GM23338 (cell line): ENCODE measurements at regions not wholly inside any gene's neighbourhood (a gene's known extent, or its start where the extent isn't known, plus 50 kb on each side); places are given as distances from the start of the nearest gene placed in this dataset.

Experiments
- ATAC-seq: fragments of 200-7000 bp; cut with Tn5 transposase; 3 replicates; pipeline ENCODE4 v1.9.1; 2020
- DNase-seq: peaks from one replicate; pipeline ENCODE4 v3.0.0-alpha.2; 2015; ENCODE audit warnings: low spot score
- H2AFZ ChIP-seq: fragments of 200-600 bp; sonication (generic); 2 replicates; pipeline ENCODE4 v1.8.0; 2016; ENCODE audit warnings: antibody characterized with exemption, mild to moderate bottlenecking, moderate library complexity
- H3F3A ChIP-seq: fragments of 200-600 bp; sonication (generic); replicated peaks from 2 replicates; pipeline ENCODE4 v1.8.0; 2017; ENCODE audit warnings: antibody characterized with exemption, mixed run types, low read depth
- H3K27ac ChIP-seq: fragments of 200-600 bp; sonication (generic); 2 replicates; pipeline ENCODE4 v1.6.1; 2016; ENCODE audit warnings: low read depth
- H3K27me3 ChIP-seq: fragments of 200-600 bp; sonication (generic); 2 replicates; pipeline ENCODE4 v1.8.0; 2016; ENCODE audit warnings: mild to moderate bottlenecking, mixed run types, moderate library complexity; ENCODE audit not compliant: insufficient read depth
- H3K36me3 ChIP-seq: fragments of 200-600 bp; sonication (generic); 2 replicates; pipeline ENCODE4 v1.8.0; 2016; ENCODE audit warnings: mild to moderate bottlenecking; ENCODE audit not compliant: insufficient read depth
- H3K4me1 ChIP-seq: fragments of 200-600 bp; sonication (generic); 2 replicates; pipeline ENCODE4 v1.8.0; 2016; ENCODE audit warnings: mild to moderate bottlenecking, moderate library complexity; ENCODE audit not compliant: insufficient read depth
- H3K4me2 ChIP-seq: fragments of 200-600 bp; sonication (generic); 2 replicates; pipeline ENCODE4 v1.7.1; 2017; ENCODE audit warnings: mixed run types
- H3K4me3 ChIP-seq: fragments of 200-600 bp; sonication (generic); 2 replicates; pipeline ENCODE4 v1.6.1; 2016; ENCODE audit warnings: mixed run types
- H3K79me2 ChIP-seq: fragments of 200-600 bp; sonication (generic); replicated peaks from 2 replicates; pipeline ENCODE4 v1.8.0; 2017; ENCODE audit warnings: mild to moderate bottlenecking; ENCODE audit not compliant: insufficient read depth
- H3K9me2 ChIP-seq: fragments of 200-600 bp; sonication (generic); 2 replicates; pipeline ENCODE4 v1.8.0; 2017; ENCODE audit not compliant: insufficient read depth
- H4K20me1 ChIP-seq: fragments of 200-600 bp; sonication (generic); replicated peaks from 2 replicates; pipeline ENCODE4 v1.8.0; 2017; ENCODE audit warnings: mild to moderate bottlenecking; ENCODE audit not compliant: insufficient read depth
- H3K27ac Mint-ChIP-seq: 2 replicates; pipeline ENCODE4 v1.8.0; 2020; ENCODE audit warnings: inconsistent platforms, mild to moderate bottlenecking, moderate library complexity, mixed read lengths
- H3K27me3 Mint-ChIP-seq: 3 replicates; pipeline ENCODE4 v1.8.0; 2022; ENCODE audit warnings: low read depth, mild to moderate bottlenecking, moderate library complexity, mixed read lengths, inconsistent platforms; ENCODE audit not compliant: insufficient read depth, poor library complexity
- H3K36me3 Mint-ChIP-seq: 3 replicates; pipeline ENCODE4 v1.8.0; 2021; ENCODE audit warnings: low read depth, mild to moderate bottlenecking, inconsistent platforms, moderate library complexity, mixed read lengths
- H3K4me1 Mint-ChIP-seq: 3 replicates; pipeline ENCODE4 v1.8.0; 2020; ENCODE audit warnings: mild to moderate bottlenecking, inconsistent platforms, mixed read lengths
- H3K4me3 Mint-ChIP-seq: 3 replicates; pipeline ENCODE4 v1.8.0; 2021; ENCODE audit warnings: moderate library complexity, mild to moderate bottlenecking, inconsistent platforms, mixed read lengths
- H3K9me3 Mint-ChIP-seq: 3 replicates; pipeline ENCODE4 v1.8.0; 2020; ENCODE audit warnings: moderate library complexity, mild to moderate bottlenecking, inconsistent platforms, mixed read lengths
- EZH2 ChIP-seq: fragments of 200-600 bp; sonication (generic); IDR thresholded peaks from one replicate; pipeline ENCODE4 v1.8.0; 2017; ENCODE audit warnings: antibody characterized with exemption, mild to moderate bottlenecking, low read depth; ENCODE audit not compliant: unreplicated experiment
- JUNB ChIP-seq: IDR thresholded peaks from one replicate; pipeline ENCODE4 v1.6.1; 2016; ENCODE audit warnings: antibody characterized with exemption; ENCODE audit not compliant: unreplicated experiment
- STAT1 ChIP-seq: IDR thresholded peaks from one replicate; pipeline ENCODE4 v1.6.1; 2016; ENCODE audit warnings: antibody characterized with exemption; ENCODE audit not compliant: unreplicated experiment
- ZNF331 ChIP-seq: fragments of 250-450 bp; sonication (Bioruptor Pico); IDR thresholded peaks from 2 replicates; pipeline ENCODE4 v1.5.0; 2020; ENCODE audit warnings: low read depth, mild to moderate bottlenecking, moderate library complexity
- TF ChIP-seq, protein P1 (sequence below): fragments of 250-450 bp; sonication (Bioruptor Pico); IDR thresholded peaks from 2 replicates; pipeline ENCODE4 v1.5.0; 2020; ENCODE audit warnings: mild to moderate bottlenecking, moderate library complexity
- TF ChIP-seq, protein P2 (sequence below): IDR thresholded peaks from one replicate; pipeline ENCODE4 v1.6.1; 2018; ENCODE audit warnings: antibody characterized with exemption; ENCODE audit not compliant: unreplicated experiment

DNA sequence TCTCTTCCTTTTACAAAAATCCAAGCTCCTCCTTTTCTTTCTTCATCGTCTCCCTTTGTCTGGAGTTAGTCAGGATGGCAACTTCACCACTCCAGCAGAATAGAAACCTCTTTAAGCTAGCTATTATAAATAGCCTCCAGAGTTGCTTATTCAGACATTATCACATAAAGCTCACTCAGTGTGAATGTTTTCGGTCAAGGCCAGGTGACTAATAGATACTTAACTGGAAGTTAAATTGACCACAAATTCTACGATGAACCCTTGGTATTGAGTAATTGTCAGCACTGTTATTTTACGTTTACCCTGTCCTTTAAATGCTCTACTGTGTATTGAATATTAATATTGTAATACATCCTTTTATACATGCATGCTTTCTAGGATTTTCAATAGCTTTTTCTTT lies 340.4 kb downstream of the OTUD1 start (continued):
- TF ChIP-seq, protein P1, sequence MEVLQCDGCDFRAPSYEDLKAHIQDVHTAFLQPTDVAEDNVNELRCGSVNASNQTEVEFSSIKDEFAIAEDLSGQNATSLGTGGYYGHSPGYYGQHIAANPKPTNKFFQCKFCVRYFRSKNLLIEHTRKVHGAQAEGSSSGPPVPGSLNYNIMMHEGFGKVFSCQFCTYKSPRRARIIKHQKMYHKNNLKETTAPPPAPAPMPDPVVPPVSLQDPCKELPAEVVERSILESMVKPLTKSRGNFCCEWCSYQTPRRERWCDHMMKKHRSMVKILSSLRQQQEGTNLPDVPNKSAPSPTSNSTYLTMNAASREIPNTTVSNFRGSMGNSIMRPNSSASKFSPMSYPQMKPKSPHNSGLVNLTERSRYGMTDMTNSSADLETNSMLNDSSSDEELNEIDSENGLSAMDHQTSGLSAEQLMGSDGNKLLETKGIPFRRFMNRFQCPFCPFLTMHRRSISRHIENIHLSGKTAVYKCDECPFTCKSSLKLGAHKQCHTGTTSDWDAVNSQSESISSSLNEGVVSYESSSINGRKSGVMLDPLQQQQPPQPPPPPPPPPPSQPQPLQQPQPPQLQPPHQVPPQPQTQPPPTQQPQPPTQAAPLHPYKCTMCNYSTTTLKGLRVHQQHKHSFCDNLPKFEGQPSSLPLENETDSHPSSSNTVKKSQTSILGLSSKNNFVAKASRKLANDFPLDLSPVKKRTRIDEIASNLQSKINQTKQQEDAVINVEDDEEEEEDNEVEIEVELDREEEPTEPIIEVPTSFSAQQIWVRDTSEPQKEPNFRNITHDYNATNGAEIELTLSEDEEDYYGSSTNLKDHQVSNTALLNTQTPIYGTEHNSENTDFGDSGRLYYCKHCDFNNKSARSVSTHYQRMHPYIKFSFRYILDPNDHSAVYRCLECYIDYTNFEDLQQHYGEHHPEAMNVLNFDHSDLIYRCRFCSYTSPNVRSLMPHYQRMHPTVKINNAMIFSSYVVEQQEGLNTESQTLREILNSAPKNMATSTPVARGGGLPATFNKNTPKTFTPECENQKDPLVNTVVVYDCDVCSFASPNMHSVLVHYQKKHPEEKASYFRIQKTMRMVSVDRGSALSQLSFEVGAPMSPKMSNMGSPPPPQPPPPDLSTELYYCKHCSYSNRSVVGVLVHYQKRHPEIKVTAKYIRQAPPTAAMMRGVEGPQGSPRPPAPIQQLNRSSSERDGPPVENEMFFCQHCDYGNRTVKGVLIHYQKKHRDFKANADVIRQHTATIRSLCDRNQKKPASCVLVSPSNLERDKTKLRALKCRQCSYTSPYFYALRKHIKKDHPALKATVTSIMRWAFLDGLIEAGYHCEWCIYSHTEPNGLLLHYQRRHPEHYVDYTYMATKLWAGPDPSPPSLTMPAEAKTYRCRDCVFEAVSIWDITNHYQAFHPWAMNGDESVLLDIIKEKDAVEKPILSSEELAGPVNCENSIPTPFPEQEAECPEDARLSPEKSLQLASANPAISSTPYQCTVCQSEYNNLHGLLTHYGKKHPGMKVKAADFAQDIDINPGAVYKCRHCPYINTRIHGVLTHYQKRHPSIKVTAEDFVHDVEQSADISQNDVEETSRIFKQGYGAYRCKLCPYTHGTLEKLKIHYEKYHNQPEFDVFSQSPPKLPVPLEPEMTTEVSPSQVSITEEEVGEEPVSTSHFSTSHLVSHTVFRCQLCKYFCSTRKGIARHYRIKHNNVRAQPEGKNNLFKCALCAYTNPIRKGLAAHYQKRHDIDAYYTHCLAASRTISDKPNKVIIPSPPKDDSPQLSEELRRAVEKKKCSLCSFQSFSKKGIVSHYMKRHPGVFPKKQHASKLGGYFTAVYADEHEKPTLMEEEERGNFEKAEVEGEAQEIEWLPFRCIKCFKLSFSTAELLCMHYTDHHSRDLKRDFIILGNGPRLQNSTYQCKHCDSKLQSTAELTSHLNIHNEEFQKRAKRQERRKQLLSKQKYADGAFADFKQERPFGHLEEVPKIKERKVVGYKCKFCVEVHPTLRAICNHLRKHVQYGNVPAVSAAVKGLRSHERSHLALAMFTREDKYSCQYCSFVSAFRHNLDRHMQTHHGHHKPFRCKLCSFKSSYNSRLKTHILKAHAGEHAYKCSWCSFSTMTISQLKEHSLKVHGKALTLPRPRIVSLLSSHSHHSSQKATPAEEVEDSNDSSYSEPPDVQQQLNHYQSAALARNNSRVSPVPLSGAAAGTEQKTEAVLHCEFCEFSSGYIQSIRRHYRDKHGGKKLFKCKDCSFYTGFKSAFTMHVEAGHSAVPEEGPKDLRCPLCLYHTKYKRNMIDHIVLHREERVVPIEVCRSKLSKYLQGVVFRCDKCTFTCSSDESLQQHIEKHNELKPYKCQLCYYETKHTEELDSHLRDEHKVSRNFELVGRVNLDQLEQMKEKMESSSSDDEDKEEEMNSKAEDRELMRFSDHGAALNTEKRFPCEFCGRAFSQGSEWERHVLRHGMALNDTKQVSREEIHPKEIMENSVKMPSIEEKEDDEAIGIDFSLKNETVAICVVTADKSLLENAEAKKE (CRISPR knock-in tag) = no peak
- no peak for TF ChIP-seq STAT1

DNA sequence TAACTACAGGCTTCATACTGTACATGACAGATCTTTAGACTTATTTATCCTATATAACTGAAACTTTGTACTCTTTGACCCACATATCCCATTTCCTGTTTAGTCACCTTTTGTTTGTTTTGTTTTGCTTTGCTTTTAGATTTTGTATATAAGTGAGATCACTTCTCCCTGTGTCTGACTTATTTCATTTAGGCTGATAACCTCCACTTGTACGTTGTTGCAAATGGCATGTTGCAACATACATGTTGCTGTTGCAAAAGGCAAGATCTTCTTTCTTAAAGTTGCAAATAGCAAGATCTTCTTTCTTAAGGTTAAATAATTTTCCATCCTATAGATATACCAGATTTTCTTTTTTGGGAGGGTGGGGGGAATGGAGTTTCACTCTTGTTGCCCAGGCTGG lies 341.5 kb downstream of the OTUD1 start:
- H3K4me3 Mint-ChIP-seq = no peak overlapping the region
- no peak overlapping the region for H3K27ac Mint-ChIP-seq
- TF ChIP-seq, protein P1 (CRISPR knock-in tag) = no peak
- no peak for TF ChIP-seq ZNF331 (CRISPR knock-in tag)
- TF ChIP-seq, protein P2, sequence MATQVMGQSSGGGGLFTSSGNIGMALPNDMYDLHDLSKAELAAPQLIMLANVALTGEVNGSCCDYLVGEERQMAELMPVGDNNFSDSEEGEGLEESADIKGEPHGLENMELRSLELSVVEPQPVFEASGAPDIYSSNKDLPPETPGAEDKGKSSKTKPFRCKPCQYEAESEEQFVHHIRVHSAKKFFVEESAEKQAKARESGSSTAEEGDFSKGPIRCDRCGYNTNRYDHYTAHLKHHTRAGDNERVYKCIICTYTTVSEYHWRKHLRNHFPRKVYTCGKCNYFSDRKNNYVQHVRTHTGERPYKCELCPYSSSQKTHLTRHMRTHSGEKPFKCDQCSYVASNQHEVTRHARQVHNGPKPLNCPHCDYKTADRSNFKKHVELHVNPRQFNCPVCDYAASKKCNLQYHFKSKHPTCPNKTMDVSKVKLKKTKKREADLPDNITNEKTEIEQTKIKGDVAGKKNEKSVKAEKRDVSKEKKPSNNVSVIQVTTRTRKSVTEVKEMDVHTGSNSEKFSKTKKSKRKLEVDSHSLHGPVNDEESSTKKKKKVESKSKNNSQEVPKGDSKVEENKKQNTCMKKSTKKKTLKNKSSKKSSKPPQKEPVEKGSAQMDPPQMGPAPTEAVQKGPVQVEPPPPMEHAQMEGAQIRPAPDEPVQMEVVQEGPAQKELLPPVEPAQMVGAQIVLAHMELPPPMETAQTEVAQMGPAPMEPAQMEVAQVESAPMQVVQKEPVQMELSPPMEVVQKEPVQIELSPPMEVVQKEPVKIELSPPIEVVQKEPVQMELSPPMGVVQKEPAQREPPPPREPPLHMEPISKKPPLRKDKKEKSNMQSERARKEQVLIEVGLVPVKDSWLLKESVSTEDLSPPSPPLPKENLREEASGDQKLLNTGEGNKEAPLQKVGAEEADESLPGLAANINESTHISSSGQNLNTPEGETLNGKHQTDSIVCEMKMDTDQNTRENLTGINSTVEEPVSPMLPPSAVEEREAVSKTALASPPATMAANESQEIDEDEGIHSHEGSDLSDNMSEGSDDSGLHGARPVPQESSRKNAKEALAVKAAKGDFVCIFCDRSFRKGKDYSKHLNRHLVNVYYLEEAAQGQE = no peak
- TF ChIP-seq EZH2 = no peak
- no peak for TF ChIP-seq JUNB

More for the DNA sequence above, 341.5 kb downstream of the OTUD1 start:
- H3K4me1 ChIP-seq = no peaks in the 10 kb centered on the region
- DNase-seq (no peak), ATAC-seq (no peak)
- no peak overlapping the region for H3K4me3 ChIP-seq
- no peaks in the 10 kb centered on the region for H3F3A ChIP-seq
- H3K9me2 ChIP-seq = peaks cover 4% of the 10 kb centered on the region; the same call in 1 of the 2 replicates
- Mint-ChIP-seq H3K27me3 (no peaks in the 10 kb centered on the region), H3K4me1 (no peaks in the 10 kb centered on the region), H3K36me3 (no peaks in the 10 kb centered on the region), H3K9me3 (no peaks in the 10 kb centered on the region)
- H3K4me2 ChIP-seq = no peak overlapping the region
- no peaks in the 10 kb centered on the region for H3K79me2 ChIP-seq
- H2AFZ ChIP-seq = no peak overlapping the region
- H3K27ac ChIP-seq = no peak overlapping the region
- no peaks in the 10 kb centered on the region for H3K36me3 ChIP-seq
- no peaks in the 10 kb centered on the region for H4K20me1 ChIP-seq
- no peaks in the 10 kb centered on the region for H3K27me3 ChIP-seq
